HEK293T (cell line): ENCODE measurements at regions not wholly inside any gene's neighbourhood (a gene's known extent, or its start where the extent isn't known, plus 50 kb on each side); places are given as distances from the start of the nearest gene placed in this dataset.

Source experiments
- ARNT ChIP-seq: fragments of 450-650 bp; IDR thresholded peaks from 2 replicates; pipeline ENCODE4 v1.6.1; 2017; ENCODE audit warnings: mild to moderate bottlenecking
- ELF4 ChIP-seq: fragments of 450-650 bp; IDR thresholded peaks from 2 replicates; pipeline ENCODE4 v1.6.1; 2017; ENCODE audit warnings: antibody characterized with exemption
- L3MBTL2 ChIP-seq: fragments of 450-650 bp; conservative IDR thresholded peaks from 2 replicates; pipeline ENCODE4 v1.6.1; 2016; ENCODE audit warnings: mild to moderate bottlenecking
- NFRKB ChIP-seq: fragments of 450-650 bp; IDR thresholded peaks from 2 replicates; pipeline ENCODE4 v1.6.1; 2016; ENCODE audit warnings: mild to moderate bottlenecking, moderate library complexity
- SP1 ChIP-seq: fragments of 450-650 bp; IDR thresholded peaks from 2 replicates; pipeline ENCODE4 v1.6.1; 2017
- SUZ12 ChIP-seq: fragments of 450-650 bp; IDR thresholded peaks from 2 replicates; pipeline ENCODE4 v1.6.1; 2016; ENCODE audit warnings: mild to moderate bottlenecking
- TARDBP ChIP-seq: fragments of 450-650 bp; IDR thresholded peaks from 2 replicates; pipeline ENCODE4 v1.6.1; 2016

DNA sequence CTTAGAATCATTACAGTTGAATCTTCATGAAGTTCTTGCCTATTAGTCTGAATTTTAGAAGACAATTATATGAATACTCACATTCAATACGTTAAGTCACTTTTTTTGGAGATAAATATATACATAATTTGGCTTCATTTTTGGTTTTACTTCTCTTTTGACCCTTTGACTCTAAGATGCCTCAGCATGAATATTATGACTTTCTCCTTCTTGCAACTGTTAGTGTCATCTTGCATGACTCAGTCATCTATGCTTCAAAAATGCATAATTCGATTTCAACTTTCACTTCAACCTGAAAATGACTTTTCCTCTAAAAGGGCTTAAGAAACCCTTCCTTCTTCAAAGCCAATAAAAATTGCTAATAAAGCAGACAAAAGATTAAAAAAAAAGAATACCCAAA lies 1427.5 kb downstream of the ADGRL3 start:
- TF ChIP-seq SUZ12 (no peak), ELF4 (no peak), L3MBTL2 (no peak), ARNT (no peak), TARDBP (no peak), SP1 (no peak), NFRKB (no peak)
